Activated naive CD4-positive, alpha-beta T cell (primary cell): ENCODE measurements at regions not wholly inside any gene's neighbourhood (a gene's known extent, or its start where the extent isn't known, plus 50 kb on each side); places are given as distances from the start of the nearest gene placed in this dataset.

Experiments used
- DNase-seq, 4 experiments: peaks; one replicate each; lab custom pipeline; 2025; lab: John Stamatoyannopoulos, UW

DNA sequence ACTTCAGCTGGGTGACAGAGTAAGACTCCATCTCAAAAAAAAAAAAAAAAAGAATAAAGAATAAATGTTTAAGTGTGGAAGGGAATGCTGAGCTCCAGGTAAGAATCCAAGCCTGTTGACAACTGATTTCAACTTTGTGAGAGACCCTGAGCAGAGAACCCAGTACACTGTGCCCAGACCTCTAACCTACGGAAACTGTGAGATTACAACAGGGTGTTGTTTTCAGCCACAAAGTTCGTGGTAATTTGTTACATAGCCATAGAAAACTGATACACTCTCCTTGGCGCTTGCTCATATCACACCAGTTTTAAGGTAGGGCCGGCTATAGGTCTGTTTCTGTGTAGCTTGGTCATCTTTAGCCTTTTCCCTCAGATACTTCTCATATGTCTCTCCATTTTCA, 98.4 kb upstream of the PAPOLG start:
- DNase-seq, result no peak

DNA sequence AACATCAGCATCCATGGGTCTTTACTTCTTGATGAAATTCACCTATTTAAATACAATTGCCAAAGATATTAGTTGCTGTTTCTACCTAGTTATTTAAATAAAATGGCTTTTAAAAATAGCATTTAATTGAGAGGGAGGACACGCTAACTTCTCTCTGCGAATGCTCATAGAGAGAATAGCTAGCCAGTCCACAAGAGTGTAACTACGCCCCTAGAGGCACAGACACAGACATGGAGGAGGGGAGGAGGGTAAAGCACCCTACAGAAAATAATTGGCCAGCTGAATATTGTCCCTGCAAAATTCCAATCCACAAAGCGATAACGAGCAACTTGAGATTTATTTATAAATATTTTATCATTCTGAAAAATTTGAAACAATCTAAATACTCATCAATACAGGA, 97.0 kb upstream of the PAPOLG start:
- DNase-seq, result no peak

DNA sequence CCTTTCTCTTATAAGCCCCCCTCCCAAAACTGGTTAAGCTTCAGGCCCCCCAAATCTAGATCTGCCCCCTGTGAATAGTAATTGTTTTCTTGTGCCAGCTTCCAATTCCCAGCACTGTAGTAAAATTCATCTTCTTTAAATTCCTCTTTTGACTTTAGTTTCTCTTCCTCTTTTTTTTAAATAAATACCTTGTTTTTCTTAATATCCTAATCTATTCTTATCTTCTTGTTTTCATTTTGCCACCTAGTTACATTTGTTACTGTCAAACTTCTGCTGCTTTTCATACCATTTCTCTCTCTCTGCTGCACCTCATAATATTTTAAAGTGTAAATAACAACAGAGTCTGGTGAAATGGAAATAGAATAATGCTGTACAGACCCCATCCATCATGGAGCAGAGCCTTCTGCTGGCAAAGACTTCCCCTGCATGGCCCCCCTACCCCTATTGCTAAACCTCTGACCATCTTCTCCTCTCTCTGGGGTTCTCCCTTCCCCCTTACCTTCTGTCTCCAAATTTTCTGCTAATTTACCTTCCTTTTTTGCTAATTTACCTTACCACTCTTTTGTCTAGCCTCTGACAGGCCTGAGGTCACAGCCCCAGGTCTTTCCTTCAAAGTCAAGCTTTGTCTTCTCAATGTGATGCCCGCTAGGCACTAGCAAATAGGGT, 94.9 kb upstream of the PAPOLG start:
- DNase-seq, result no peak

DNA sequence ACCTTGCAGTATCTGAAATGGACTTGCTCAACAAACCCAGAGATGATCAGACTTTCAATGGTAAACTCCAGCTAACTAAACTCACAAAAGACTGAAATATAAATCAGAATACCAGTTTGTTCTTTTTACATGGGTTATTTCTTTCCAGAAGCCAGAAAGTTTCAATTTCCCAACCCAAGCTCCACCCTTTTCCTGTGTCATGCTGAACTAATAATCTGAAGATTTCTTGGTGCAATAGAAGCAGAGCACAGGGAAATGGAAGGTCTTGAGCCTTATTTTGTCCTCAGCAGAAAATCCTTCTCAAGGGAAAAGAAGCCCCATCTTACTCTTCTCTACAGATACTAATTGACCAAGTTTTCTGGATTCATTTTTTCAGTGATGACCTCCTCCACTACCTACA, 93.3 kb upstream of the PAPOLG start:
- no peak for DNase-seq

DNA sequence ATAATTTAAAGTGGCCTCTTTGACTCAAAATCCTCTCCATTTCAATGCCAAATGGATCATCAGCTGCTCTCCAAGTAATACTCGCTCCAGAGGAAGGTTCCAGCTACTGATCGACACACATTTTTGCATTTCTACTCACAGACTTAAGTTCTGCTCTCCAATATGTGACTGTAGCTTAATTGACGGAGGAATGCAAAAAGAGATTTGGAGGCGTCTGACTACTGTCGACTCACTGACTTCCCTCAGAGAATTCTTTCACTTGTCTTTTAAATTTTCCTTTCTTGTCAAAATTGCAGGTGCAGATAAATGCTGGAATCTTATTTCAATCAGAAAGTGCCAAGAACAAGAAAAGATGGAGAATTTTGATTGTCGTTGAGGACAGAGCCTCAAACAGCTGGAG, 84.1 kb upstream of the PAPOLG start:
- DNase-seq, result no peak

DNA sequence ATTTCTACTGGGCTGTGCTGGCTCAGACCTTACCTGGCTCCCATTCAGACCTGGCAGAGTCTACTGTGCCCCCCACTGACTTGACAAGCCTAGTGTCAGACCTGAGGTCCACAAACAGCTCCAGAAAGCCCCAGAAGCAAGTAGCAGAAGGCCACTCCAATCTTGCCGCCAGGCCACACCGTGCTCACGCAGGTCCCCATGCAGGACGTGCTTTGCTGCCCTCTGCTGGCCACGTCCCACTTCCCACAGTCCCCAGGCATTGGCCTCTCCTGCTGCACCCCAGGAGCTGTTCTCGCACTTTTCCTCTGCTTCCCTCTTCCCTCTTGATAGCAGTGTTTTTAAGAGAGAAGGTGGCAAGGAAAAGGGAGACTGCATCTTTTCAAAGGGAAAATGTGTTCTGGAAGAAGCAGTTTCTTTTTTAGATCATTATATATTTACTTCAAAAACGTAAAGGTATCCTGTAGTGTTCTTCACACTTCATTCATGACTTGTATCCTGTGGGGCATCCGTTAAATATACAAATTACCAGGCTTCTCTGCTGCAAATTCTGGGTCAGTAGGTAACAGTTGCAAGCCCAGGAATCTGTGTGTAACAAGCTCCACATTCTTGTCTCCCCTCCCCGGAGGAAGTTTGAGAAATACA, 81.4 kb upstream of the PAPOLG start:
- peak; percentile 50 to 77 (median 62) for DNase-seq

DNA sequence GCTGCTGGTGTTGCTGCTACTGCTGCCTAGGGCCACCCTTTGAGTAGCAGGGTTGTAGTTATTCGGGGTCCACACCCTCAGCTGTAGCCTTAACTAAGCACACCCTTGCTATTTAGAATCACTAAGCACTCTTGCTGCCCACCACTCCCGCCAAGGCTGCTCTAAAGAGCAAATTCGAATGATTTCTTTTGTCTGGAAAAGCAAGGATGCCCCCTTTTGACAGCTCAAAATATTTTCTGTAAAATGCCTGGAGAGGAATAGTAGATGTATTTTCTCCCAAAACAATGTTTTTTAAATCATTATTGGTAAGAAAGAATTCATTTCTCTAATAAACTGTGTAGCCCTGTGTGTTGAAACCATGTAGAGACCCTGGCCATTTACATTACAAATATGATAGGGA, 80.8 kb upstream of the PAPOLG start:
- no peak for DNase-seq

DNA sequence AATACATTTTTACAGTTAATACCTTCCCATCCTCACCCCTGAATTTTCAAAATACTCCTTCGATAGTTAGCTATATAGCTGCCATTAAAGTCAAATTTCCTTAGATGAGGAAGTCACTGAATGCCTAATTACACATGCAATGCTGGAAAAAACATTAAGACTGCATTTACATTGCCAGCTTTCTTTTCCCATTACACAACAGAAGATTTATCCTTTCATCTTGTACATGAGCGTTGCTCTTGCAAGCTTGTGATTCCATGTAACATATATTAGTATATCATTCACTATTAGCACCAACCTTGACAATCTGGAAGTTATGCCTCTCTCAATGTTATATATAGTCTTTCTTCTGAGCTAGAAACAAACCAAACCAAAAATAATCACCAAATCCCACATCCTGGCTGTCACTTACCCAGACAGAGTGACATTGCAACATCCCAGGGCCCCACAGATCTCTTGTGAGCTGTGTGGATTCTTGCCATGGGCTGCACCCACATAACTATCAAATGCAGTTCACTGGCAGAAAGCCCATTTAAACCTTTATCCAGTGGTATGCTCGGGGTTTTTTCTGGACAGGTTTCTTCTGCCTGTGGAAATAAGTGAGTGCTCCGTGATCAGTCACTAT, 79.2 kb upstream of the PAPOLG start:
- DNase-seq, result no peak

DNA sequence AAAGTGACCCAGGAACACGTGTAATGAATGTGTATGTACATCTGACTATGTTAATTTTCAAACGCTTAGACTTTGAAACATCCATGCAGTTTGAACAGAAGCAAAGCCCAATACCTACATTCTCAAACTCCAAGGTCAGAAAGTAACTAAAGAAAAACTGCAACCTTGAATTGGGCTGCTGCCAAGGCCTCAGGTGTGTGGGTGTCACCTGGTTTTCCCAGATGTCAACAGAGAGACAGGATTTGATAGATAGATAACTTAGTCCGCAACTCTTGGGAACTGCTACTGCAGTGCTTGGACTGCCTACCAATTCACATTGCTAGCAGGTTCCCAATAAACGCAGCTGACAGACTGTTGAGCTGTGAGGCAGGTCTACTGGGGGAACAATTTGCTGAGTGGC, 78.7 kb upstream of the PAPOLG start:
- no peak for DNase-seq

DNA sequence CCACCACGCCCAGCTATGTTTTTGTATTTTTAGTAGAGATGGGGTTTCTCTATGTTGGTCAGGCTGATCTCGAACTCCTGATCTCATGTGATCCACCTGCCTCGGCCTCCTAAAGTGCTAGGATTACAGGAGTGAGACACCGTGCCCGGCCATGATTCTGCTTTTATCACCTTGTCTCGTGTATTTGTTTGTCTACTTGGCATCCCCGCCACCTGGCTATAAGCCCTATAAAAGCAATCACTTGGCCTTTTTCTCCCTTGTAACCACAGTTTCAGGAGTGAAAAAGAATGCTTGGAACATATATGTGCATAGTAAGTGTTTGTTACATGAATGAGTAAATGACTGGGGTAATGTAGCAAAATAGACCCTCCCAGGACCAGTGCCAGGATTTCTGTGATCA, 77.5 kb upstream of the PAPOLG start:
- DNase-seq, result no peak

DNA sequence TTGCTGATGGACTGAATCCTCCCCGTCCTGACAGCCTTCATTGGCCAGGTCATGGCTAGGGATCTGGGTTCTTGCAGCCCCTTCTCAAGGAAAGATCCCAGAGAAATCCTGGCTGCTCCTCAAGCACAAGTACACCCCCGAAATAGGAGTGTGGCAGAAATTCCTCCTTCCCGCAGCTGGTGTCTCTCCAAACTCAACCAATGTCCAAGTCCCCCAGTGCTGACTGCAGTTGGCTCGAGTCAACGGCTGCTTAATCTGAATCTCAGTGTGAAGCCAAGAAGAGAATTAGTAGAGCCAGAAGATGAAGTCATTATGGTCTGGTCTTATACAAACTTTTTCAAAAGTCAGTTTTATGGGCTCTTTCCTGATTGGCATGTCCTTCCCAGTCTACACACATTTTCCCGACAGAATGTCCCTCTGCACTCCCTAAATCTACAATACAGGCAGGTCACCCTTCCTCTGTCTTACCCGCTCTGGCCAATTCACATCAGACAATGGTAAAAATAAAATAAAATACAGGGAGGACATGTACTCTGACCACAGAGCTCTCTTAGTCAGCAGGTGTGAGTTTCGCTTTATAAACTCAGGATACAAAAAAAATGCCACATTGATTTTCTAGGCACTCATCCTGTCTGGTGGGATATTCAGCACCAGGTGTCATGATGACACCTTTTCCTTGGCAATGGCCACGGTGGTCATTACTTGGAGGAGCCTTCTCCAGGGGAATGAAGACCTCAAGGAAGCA, 76.9 kb upstream of the PAPOLG start:
- DNase-seq, result no peak

DNA sequence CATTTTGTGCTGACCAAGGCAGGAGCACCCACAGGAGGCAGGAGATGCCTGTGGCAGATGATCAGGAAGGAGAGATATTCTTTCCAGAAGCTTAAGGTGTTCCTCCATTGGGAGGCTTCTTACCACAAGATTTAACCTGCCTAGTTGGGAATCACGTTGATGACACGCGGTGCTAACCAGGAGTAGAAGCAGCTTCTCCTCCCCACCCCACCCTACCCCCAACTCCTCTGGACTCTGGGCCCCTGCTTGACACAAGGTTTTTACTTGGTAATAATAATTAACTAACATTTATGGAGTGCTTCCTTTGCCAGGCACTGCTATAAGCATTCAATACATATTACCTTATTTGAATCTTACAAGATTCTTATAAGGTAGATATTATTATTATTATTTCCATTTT, 62.5 kb upstream of the PAPOLG start:
- no peak for DNase-seq

DNA sequence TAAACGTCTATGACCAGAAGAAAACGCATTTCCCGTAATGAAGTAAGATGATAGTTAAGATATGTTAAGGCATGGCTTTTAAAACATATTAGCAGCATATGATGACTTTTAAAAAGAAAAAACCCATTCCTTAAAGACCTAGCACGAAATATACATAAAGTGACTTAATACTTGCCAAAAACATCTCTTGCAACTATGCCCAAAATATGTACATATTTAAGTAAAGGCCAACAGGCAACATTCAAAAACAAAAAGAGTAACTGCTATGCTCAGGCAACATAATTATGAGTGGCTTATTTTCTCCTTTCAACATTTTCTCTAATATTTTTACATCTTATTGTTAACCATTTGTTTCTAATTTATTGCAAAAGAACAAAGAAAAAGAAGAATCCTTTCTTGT, 60.3 kb upstream of the PAPOLG start:
- no peak for DNase-seq

DNA sequence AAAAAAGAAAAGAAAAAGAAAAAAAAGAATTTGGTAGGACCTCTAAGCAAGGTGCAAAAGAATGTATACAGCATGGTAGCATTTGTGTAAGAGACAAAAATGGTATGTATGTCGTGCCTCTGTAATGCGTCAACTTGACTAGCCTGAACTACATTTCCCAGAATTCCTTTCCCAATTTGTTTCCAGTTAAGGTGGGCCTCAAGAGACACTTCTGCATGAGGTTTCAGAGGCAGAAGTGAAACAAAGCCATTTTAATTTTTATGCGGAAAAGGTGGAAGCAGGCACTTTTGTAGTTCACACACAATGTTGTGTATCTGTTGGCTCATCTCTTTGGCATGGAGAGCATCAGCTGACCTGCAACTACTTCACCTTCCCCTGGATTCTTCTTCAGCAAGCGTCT, 56.5 kb upstream of the PAPOLG start:
- DNase-seq, result no peak

DNA sequence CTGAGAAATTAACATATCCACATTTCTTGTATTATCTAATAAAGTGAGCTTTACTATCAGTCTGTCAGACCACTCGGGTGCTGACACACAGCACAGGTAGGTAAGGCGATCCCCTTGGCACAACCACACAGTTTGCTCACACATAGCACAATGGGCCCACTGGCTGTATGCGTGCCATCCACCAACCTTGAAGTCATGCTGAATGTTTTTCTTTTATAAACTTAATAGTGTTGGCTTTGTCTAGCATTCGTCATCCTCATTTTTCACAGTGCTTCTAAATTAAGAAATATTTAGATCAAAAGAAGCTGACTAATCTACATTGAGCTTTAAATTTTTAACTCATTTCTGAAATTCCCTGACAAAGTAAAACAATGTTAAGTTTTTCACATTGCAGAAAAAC, 50.0 kb upstream of the PAPOLG start:
- no peak for DNase-seq
